ENCODE measurements at regions not wholly inside any gene's neighbourhood (a gene's known extent, or its start where the extent isn't known, plus 50 kb on each side); places are given as distances from the start of the nearest gene placed in this dataset.

DNA sequence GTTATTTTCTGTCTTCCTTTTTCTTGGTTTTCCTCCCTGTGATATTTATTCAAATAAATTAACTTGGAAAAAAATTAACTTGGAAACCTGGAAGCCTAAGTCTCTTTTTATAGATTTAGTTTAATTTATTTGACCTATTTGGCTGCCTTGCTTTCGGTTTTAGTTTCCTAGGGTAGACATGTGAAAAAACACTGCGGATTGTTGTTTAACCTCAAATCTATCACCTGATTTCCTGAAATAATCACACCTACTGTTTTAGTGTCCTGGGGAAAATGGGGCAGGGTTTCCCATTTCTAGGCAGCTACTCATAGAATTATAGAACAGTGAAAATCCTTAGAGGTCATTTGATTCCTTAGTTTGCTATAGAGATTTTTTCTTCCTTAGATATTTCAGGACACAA, 412.4 kb downstream of the PCDH17 start:
- DNase-seq: no peak
- Mint-ChIP-seq H3K27me3 (no peaks in the 10 kb centered on the region), H3K27ac (no peak overlapping the region), H3K9me3 (peaks cover 8% of the 10 kb centered on the region), H3K4me3 (no peak overlapping the region), H3K36me3 (ENCODE audit: low read depth) (no peaks in the 10 kb centered on the region), H3K4me1 (ENCODE audit: low read depth) (no peaks in the 10 kb centered on the region)
- TF ChIP-seq, protein P1, sequence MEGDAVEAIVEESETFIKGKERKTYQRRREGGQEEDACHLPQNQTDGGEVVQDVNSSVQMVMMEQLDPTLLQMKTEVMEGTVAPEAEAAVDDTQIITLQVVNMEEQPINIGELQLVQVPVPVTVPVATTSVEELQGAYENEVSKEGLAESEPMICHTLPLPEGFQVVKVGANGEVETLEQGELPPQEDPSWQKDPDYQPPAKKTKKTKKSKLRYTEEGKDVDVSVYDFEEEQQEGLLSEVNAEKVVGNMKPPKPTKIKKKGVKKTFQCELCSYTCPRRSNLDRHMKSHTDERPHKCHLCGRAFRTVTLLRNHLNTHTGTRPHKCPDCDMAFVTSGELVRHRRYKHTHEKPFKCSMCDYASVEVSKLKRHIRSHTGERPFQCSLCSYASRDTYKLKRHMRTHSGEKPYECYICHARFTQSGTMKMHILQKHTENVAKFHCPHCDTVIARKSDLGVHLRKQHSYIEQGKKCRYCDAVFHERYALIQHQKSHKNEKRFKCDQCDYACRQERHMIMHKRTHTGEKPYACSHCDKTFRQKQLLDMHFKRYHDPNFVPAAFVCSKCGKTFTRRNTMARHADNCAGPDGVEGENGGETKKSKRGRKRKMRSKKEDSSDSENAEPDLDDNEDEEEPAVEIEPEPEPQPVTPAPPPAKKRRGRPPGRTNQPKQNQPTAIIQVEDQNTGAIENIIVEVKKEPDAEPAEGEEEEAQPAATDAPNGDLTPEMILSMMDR (IDR thresholded peaks at IDR 0.05): no peak
- intact Hi-C loops (cut with micrococcal nuclease): no loop called here
- ChIA-PET POLR2A (no interaction called here), CTCF (no interaction called here)
- ATAC-seq: no peak

DNA sequence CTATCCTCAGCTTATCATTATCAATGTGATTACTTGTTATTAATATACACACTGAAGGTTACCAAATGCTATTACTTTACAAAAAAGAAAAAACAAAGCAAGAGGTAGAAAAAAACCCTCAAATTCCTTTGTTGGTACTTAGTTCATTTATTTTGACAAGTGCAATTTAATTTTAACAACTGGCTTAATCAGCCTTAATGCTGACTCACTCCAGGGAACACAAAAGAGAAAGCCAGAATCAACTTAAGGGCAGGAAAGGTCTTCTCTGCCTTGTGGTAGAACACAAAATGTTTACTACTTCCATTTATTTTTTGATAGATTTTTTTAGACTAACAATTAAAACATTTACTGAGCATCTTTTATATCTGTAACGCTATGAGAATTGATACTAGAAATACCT, 417.1 kb downstream of the PCDH17 start:
- Mint-ChIP-seq H3K36me3 (ENCODE audit: low read depth) (no peaks in the 10 kb centered on the region), H3K9me3 (peaks cover 2% of the 10 kb centered on the region), H3K27me3 (no peaks in the 10 kb centered on the region), H3K27ac (no peak overlapping the region), H3K4me3 (no peak overlapping the region), H3K4me1 (ENCODE audit: low read depth) (no peaks in the 10 kb centered on the region)
- CTCF ChIA-PET: no interaction called here
- intact Hi-C loops (cut with micrococcal nuclease): no loop called here
- DNase-seq (no peak), ATAC-seq (no peak)
- TF ChIP-seq, protein P1 (IDR thresholded peaks at IDR 0.05): no peak
- POLR2A ChIA-PET: no interaction called here

DNA sequence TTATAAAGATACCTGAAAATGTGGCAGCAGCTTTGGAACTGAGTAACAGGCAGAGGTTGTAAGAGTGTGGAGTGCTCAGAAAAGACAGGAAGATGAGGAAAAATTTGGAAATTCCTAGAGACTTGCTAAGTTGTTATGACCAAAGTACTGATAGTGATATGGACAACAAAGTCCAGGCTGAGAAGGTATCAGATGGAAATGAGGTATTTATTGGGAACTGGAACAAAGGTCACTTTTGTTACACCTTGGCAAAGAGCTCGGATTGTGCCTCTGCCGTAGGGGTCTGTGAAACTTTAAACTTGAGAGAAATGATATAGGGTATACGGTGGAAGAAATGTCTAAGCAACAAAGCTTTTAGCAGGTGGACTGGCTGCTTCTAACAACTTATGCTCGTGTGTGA, 419.9 kb downstream of the PCDH17 start:
- Mint-ChIP-seq H3K36me3 (ENCODE audit: low read depth) (no peaks in the 10 kb centered on the region), H3K9me3 (no peaks in the 10 kb centered on the region), H3K27me3 (no peaks in the 10 kb centered on the region), H3K4me1 (ENCODE audit: low read depth) (no peaks in the 10 kb centered on the region), H3K27ac (no peak overlapping the region), H3K4me3 (no peak overlapping the region)
- TF ChIP-seq, protein P1 (IDR thresholded peaks at IDR 0.05): no peak
- intact Hi-C loops (cut with micrococcal nuclease): no loop called here
- ATAC-seq: no peak
- DNase-seq: no peak
- CTCF ChIA-PET: no interaction called here
- POLR2A ChIA-PET: no interaction called here

DNA sequence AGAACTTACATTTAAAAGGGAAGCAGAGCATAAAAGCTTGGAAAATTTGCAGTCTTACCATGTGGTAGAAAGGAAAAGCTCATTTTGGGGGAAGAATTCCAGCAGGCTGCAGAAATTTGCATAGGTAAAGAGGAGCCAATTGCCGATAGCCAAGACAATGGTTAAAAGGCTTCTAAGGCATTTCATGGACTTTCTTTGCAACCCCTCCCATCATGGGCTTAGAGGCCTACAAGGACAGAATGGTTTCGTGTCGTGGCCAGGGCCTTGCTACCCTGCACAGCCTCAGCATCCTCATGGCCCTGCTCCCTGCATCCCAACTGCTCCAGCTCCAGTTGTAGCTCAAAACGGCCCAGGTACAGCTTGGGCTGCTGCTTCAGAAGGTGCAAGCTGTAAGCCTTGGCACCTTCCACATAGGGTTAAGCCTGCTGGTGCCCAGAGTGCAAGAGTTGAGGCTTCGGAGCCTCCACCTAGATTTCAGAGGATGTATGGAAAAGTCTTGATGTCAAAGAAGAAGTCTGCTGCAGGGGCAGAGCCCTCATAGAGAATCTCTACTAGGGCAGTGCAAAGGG, 420.3 kb downstream of the PCDH17 start:
- POLR2A ChIA-PET: no interaction called here
- no peak for DNase-seq
- TF ChIP-seq, protein P1 (IDR thresholded peaks at IDR 0.05): no peak
- Mint-ChIP-seq H3K4me3 (no peak overlapping the region), H3K27me3 (no peaks in the 10 kb centered on the region), H3K36me3 (ENCODE audit: low read depth) (no peaks in the 10 kb centered on the region), H3K4me1 (ENCODE audit: low read depth) (no peaks in the 10 kb centered on the region), H3K9me3 (no peaks in the 10 kb centered on the region), H3K27ac (no peak overlapping the region)
- intact Hi-C loops (cut with micrococcal nuclease): no loop called here
- ATAC-seq: no peak
- CTCF ChIA-PET: no interaction called here

DNA sequence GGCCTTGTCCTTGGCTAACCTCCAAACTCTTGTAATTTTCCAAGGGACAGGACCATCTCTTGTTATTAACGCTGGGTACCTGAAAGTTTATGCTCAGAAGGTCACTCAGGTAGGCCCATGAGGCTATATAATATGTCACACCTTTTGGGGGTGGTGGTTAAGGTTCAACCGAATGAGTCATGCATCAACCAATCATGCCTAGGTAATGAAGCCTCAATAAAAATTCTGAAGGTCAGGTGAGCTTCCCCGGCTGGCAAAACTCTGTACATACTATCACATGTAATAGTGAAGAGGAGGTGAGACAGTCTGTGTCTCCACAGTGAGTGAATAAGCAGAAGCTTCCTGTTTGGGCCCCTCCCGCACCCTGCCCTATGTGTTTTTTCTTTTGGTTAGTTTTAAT, 424.9 kb downstream of the PCDH17 start:
- H3K9me3 Mint-ChIP-seq: no peaks in the 10 kb centered on the region
- TF ChIP-seq, protein P1 (IDR thresholded peaks at IDR 0.05): no peak
- H3K4me1 Mint-ChIP-seq (ENCODE audit: low read depth): no peaks in the 10 kb centered on the region
- H3K27me3 Mint-ChIP-seq: no peaks in the 10 kb centered on the region
- DNase-seq (no peak), ATAC-seq (no peak)
- H3K36me3 Mint-ChIP-seq (ENCODE audit: low read depth): no peaks in the 10 kb centered on the region
- H3K27ac Mint-ChIP-seq: no peak overlapping the region
- POLR2A ChIA-PET: no interaction called here
- intact Hi-C loops (cut with micrococcal nuclease): no loop called here
- CTCF ChIA-PET: no interaction called here
- H3K4me3 Mint-ChIP-seq: no peak overlapping the region

Data from activated CD8-positive, alpha-beta T cell treated with anti-CD3 and anti-CD28 coated beads for 36 hours (primary cell).